ENCODE measurements at regions not wholly inside any gene's neighbourhood (a gene's known extent, or its start where the extent isn't known, plus 50 kb on each side); places are given as distances from the start of the nearest gene placed in this dataset.

DNA sequence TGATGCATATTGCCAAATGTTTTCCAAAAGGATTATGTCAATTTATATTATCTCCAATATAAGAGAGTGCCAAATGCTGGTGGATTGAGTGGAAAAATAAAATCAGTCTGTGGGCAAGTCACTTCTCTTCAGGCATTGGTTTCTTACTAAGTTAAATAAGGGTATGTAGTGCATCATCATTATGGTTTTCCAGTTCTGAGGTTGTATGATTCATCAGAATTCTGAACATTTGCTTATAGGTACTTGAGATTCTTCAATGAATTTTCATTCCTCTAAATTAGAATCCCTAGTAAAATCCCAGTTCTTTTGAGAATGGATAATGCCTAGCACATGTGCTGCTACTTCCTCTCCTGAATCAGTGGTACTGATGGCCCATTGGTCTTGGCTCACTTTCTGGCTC lies 188.9 kb upstream of the OSR1 start:
- TF ChIP-seq, protein P1, sequence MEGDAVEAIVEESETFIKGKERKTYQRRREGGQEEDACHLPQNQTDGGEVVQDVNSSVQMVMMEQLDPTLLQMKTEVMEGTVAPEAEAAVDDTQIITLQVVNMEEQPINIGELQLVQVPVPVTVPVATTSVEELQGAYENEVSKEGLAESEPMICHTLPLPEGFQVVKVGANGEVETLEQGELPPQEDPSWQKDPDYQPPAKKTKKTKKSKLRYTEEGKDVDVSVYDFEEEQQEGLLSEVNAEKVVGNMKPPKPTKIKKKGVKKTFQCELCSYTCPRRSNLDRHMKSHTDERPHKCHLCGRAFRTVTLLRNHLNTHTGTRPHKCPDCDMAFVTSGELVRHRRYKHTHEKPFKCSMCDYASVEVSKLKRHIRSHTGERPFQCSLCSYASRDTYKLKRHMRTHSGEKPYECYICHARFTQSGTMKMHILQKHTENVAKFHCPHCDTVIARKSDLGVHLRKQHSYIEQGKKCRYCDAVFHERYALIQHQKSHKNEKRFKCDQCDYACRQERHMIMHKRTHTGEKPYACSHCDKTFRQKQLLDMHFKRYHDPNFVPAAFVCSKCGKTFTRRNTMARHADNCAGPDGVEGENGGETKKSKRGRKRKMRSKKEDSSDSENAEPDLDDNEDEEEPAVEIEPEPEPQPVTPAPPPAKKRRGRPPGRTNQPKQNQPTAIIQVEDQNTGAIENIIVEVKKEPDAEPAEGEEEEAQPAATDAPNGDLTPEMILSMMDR (conservative IDR thresholded peaks at IDR 0.05) = no peak
- TF ChIP-seq ZFX (IDR thresholded peaks at IDR 0.05) = no peak

Data from C4-2B (cell line).